ENCODE measurements at regions not wholly inside any gene's neighbourhood (a gene's known extent, or its start where the extent isn't known, plus 50 kb on each side); places are given as distances from the start of the nearest gene placed in this dataset.

GRCh38 chr12:22740656-22741355, 115.8 kb downstream of the ETNK1 start:
- no peak for DNase-seq

DNA sequence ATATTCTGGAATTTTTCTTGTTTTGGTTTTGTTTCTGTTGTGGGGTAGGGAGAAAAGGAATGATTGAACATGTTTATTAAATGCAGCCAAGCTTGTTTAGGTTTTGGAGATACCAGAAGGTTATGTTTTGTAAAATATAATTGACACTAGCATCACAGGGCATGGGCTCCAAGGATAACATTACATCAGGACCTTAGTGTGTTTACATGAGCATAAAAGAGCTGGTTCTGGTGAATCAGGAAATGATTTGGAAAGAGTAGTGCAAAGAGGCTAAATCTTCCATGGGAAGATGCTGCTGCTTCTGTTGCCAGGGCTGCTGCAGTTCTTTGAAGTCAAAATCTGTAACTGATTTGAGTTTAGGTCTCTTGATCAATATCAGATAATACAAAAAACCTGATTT, 118.7 kb downstream of the ETNK1 start:
- DNase-seq, result no peak

- no peak for DNase-seq
These were observed 119.2 kb downstream of the ETNK1 start for GRCh38 chr12:22744197-22744596.

DNA sequence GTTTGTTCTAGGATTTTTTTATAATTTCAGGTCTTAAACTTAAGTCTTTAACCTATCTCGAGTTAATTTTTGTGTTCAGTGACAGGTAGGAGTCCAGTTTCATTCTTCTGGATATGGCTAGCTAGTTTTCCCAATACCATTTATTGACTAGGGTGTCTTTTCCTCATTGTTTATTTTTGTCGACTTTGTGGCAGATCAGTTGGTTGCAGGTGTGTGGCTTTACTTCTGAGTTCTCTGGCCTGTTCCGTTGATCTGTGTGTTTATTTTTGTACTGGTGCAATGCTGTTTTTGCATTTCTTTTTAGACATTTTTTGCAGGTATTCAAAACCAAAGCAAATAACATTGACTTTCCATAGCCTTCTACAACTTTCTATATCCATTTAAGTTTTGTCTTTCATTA, 121.7 kb downstream of the ETNK1 start:
- DNase-seq, result no peak

DNA sequence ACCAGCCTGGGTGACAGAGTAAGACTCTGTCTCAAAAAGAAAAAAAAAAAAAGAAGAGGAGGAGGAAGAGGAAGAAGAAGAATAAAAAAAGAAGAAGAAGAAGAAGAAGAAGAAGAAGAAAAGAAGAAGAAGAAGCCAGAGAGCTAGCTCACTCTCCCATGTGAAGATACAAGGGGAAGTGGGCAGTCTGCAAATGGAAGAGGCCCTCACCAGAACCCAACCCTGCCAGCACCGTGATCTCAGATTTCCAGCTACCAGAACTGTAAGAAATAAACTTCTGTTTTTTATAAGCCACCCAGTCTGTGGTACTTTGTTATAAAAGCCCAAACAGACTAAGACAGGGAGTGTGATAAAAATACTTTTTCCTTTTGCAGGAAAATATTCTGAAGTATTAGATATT, 130.7 kb downstream of the ETNK1 start:
- no peak for DNase-seq

GRCh38 chr12:22759769-22760674, 135.1 kb downstream of the ETNK1 start:
- no peak for DNase-seq

DNA sequence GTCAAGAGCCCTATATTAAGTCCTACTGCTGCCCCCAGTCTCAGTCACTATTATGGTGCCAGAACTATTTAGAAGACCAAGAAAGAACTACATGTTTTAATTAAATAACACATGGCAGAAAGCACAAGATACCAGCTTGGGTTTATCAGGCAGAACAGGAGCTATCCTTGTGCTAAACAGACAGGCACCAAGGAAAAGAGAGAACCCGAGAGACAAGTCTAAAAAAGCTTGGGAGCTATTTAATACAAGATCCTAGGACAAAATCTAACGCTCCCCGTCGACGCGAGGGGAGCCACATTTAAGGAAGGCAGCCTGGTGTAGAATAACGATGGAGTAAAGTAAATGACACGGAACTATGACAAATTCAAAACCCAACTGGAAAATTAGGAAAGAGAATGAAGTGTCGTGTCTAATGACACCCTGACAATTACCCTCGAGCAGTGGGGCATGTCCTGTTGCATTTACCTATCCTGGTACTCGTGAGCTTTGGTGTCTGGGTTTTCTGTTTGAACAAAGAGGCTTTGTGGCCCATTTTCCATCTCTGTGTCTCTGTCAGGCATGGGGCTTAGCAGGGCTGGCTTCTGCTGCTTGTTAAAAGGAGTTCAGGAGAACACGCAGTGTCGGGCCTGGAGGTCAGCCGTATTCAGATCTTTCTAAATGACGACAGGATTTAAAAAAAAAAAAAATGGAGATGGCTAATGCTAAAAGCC, 140.6 kb downstream of the ETNK1 start:
- peak in 1 of 56 donors; percentile 1 for DNase-seq

DNA sequence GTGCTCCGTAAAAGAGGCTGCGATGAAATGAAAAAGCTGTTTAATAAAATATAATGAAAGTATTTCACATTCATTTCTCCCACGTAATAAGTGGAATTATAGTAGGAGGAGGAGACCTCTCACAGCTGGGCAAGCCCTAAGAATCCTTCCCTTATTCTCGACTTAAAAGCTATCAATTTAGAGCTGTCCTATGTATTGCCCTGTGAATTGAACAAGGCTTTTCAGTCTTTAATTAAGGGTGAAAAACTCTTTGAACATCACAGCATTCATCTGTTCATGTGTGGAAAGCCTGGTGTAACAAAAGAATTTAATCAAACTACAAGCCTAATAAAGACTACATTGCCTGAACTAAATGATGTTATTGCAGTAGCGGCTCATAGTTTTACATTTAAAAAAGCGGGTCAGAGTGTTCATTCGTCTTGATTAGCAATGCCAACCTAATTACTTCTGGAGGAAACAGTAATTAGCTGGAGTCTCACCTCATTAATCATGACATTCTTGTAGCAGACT, 142.0 kb downstream of the ETNK1 start:
- no peak for DNase-seq

DNA sequence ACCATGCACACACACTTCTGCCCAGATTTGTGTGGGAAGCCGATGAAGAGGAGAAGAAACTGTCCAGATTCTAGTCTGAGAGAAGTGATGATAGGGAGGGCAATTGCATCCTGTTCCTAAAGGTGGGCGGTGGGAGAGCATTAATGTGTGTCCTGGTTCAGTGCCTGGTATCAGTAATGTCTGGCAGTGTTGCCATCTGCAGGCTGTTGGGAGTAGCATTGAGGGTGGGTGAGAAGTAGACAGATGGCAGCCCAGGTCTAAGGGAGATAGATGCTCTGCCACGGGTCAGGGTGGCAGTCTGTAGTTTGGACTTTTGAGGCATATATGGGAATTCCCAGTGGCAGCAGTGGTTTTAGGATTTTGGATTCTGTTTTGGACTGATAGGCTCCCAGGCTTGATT, 156.4 kb downstream of the ETNK1 start:
- no peak for DNase-seq

DNA sequence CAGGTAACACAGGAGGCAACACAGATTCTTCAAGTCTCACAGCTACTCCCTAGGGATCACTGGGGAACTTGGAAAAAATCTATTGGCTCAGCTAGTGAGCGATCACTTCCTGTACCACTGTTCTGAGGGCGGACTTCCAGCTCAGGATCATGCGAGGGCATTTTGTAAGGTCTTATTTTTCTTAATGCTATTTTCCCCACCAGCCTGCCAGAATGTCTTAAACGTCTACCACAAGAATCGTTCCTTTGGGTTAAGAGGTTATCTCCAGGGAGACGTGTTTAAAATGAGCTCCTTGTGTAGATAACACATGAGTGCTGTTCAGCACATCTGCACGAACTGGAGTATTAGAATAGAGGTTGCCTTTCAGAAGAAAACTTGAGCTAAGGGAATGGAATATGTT, 162.6 kb downstream of the ETNK1 start:
- no peak for DNase-seq

- no peak for DNase-seq
These were observed 163.9 kb downstream of the ETNK1 start for GRCh38 chr12:22788913-22789312.

- no peak for DNase-seq
These were observed 167.2 kb downstream of the ETNK1 start for GRCh38 chr12:22792138-22792537.

- no peak for DNase-seq
These were observed 169.0 kb downstream of the ETNK1 start for GRCh38 chr12:22794017-22794416.

GRCh38 chr12:22796941-22797630, 172.1 kb downstream of the ETNK1 start:
- DNase-seq, result no peak

GRCh38 chr12:22797701-22798100, 172.7 kb downstream of the ETNK1 start:
- no peak for DNase-seq

- DNase-seq, result no peak
These were observed 173.1 kb downstream of the ETNK1 start for GRCh38 chr12:22798116-22798515.

DNA sequence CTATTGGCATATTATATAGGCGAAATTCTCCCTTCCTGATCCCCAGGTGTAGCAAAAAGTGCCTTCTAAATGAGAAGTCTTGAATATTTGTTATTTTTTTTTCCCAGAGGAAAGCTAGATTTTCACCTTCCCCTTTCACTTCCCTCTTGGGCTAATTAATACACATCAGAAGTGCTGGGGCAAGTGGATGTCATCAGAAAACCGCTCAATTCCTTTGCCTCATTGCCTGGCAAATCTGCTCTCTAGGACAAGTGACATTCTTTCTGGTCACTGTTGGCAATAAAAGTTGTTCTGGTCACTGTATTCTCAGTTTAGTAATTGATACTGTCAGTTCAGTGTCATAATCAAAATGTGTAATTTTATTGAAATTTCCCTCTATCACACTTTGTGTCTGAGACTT, 174.5 kb downstream of the ETNK1 start:
- no peak for DNase-seq

GRCh38 chr12:22800332-22800731, 175.4 kb downstream of the ETNK1 start:
- no peak for DNase-seq

DNA sequence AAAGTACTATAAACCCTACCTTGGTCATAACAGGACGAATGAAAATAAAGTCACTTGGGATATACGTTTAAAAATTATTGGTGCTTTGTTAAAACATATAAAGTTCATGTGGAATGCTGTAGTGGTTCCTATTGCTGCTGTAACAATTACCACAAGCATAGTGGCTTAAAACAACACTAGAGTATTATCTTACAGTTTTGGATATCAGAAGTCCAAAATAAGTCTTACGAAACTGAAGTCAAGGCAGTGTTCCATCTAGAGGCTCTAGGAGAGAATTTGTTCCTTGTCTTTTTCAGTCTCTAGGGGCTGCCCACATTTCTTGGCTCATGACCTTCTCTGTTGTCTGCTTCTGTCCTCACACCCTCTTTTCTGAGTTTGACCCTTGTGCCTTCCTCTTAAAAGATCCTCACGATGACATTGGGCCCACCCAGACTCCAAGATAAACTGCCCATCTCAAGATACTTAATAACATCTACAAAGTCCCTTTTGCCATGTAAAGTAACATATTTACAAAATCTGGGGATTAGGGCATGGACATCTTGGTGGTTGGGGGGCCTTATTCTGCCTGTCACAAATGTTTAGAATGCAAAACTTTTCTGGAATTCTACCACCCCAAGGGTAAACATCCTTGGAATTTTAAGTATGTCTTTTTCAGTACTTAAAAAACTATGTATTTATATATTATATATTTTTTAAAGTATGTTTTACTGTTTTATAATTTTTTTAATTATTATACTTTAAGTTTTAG, 178.1 kb downstream of the ETNK1 start:
- DNase-seq, result no peak

DNA sequence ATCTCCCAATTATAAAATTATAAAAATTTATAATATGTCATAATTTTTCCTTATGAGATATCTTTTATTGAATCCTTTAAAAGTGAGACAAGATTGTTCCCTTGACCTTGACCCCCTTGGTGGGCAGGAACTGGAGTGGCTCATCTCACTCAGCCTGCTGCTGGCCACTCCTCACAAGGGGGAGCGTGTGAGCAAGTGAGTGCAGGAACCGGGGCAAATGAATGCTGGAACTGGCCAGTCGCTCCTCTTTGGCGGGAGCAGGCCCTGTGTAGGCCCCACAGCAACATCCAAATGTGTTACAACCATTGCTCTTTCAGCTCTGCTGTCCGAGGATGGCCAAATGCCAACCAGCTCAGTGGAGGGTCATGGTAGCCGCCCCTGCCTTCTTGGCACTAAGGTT, 178.8 kb downstream of the ETNK1 start:
- DNase-seq, result no peak

- no peak for DNase-seq
These were observed 183.9 kb downstream of the ETNK1 start for GRCh38 chr12:22808860-22809259.

All from amygdala (tissue), 56 donors.